ENCODE measurements at regions not wholly inside any gene's neighbourhood (a gene's known extent, or its start where the extent isn't known, plus 50 kb on each side); places are given as distances from the start of the nearest gene placed in this dataset.

GRCh38 chr6:165745492-165745891 is 82.5 kb upstream of the PDE10A start:
- no peak for TF ChIP-seq CTCF (IDR thresholded peaks at IDR 0.05; ENCODE audit: unreplicated experiment)
- no peaks in the 10 kb centered on the region for H3K9me3 Mint-ChIP-seq (ENCODE audit: unreplicated experiment)
- H3K27ac Mint-ChIP-seq (ENCODE audit: unreplicated experiment): no peak overlapping the region
- no peaks in the 10 kb centered on the region for H3K36me3 Mint-ChIP-seq (ENCODE audit: low read depth, unreplicated experiment)
- no peak for DNase-seq (ENCODE audit: low spot score)
- H3K27me3 Mint-ChIP-seq (ENCODE audit: unreplicated experiment): peaks cover 4% of the 10 kb centered on the region
- H3K4me1 Mint-ChIP-seq (ENCODE audit: unreplicated experiment): no peaks in the 10 kb centered on the region
- no peak overlapping the region for H3K4me3 Mint-ChIP-seq (ENCODE audit: unreplicated experiment)

- Mint-ChIP-seq H3K36me3 (ENCODE audit: low read depth, unreplicated experiment) (no peaks in the 10 kb centered on the region), H3K9me3 (ENCODE audit: unreplicated experiment) (no peaks in the 10 kb centered on the region), H3K4me3 (ENCODE audit: unreplicated experiment) (no peak overlapping the region), H3K27ac (ENCODE audit: unreplicated experiment) (no peak overlapping the region), H3K4me1 (ENCODE audit: unreplicated experiment) (no peaks in the 10 kb centered on the region), H3K27me3 (ENCODE audit: unreplicated experiment) (peaks cover 4% of the 10 kb centered on the region)
- TF ChIP-seq CTCF (IDR thresholded peaks at IDR 0.05; ENCODE audit: unreplicated experiment): no peak
- DNase-seq (ENCODE audit: low spot score): no peak
Observed at GRCh38 chr6:165744555-165745228, 81.7 kb upstream of the PDE10A start.

GRCh38 chr6:165743366-165743898 is 80.4 kb upstream of the PDE10A start:
- no peaks in the 10 kb centered on the region for H3K9me3 Mint-ChIP-seq (ENCODE audit: unreplicated experiment)
- no peak overlapping the region for H3K27ac Mint-ChIP-seq (ENCODE audit: unreplicated experiment)
- no peaks in the 10 kb centered on the region for H3K4me1 Mint-ChIP-seq (ENCODE audit: unreplicated experiment)
- no peak for DNase-seq (ENCODE audit: low spot score)
- no peaks in the 10 kb centered on the region for H3K36me3 Mint-ChIP-seq (ENCODE audit: low read depth, unreplicated experiment)
- TF ChIP-seq CTCF (IDR thresholded peaks at IDR 0.05; ENCODE audit: unreplicated experiment): no peak
- no peak overlapping the region for H3K4me3 Mint-ChIP-seq (ENCODE audit: unreplicated experiment)
- H3K27me3 Mint-ChIP-seq (ENCODE audit: unreplicated experiment): no peaks in the 10 kb centered on the region

GRCh38 chr6:165742047-165742446 is 79.0 kb upstream of the PDE10A start:
- Mint-ChIP-seq H3K9me3 (ENCODE audit: unreplicated experiment) (no peaks in the 10 kb centered on the region), H3K4me1 (ENCODE audit: unreplicated experiment) (no peaks in the 10 kb centered on the region), H3K27ac (ENCODE audit: unreplicated experiment) (no peak overlapping the region), H3K4me3 (ENCODE audit: unreplicated experiment) (no peak overlapping the region), H3K27me3 (ENCODE audit: unreplicated experiment) (no peaks in the 10 kb centered on the region), H3K36me3 (ENCODE audit: low read depth, unreplicated experiment) (no peaks in the 10 kb centered on the region)
- TF ChIP-seq CTCF (IDR thresholded peaks at IDR 0.05; ENCODE audit: unreplicated experiment): no peak
- no peak for DNase-seq (ENCODE audit: low spot score)

GRCh38 chr6:165737396-165737795 is 74.4 kb upstream of the PDE10A start:
- no peak for TF ChIP-seq CTCF (IDR thresholded peaks at IDR 0.05; ENCODE audit: unreplicated experiment)
- Mint-ChIP-seq H3K4me3 (ENCODE audit: unreplicated experiment) (no peak overlapping the region), H3K27me3 (ENCODE audit: unreplicated experiment) (no peaks in the 10 kb centered on the region), H3K36me3 (ENCODE audit: low read depth, unreplicated experiment) (peaks cover 3% of the 10 kb centered on the region), H3K9me3 (ENCODE audit: unreplicated experiment) (no peaks in the 10 kb centered on the region), H3K4me1 (ENCODE audit: unreplicated experiment) (no peaks in the 10 kb centered on the region), H3K27ac (ENCODE audit: unreplicated experiment) (no peak overlapping the region)
- no peak for DNase-seq (ENCODE audit: low spot score)

Data from endothelial cell (in vitro differentiated cells).